ENCODE measurements at regions not wholly inside any gene's neighbourhood (a gene's known extent, or its start where the extent isn't known, plus 50 kb on each side); places are given as distances from the start of the nearest gene placed in this dataset.

- DNase-seq (ENCODE audit: low read depth in 1 of 2, low spot score in 1 of 2) = no peak
Measured at GRCh38 chr1:157292809-157293564, 154.8 kb upstream of the ETV3 start.

GRCh38 chr1:157292302-157292701 lies 154.1 kb upstream of the ETV3 start:
- DNase-seq (ENCODE audit: low read depth in 1 of 2, low spot score in 1 of 2) = no peak

- no peak for DNase-seq (ENCODE audit: low read depth in 1 of 2, low spot score in 1 of 2)
Measured at GRCh38 chr1:157291083-157291482, 152.9 kb upstream of the ETV3 start.

GRCh38 chr1:157289424-157290105 lies 151.4 kb upstream of the ETV3 start:
- DNase-seq (ENCODE audit: low read depth in 1 of 2, low spot score in 1 of 2) = no peak

GRCh38 chr1:157288996-157289395 lies 150.8 kb upstream of the ETV3 start:
- DNase-seq (ENCODE audit: low read depth in 1 of 2, low spot score in 1 of 2) = no peak

GRCh38 chr1:157288492-157288891 lies 150.3 kb upstream of the ETV3 start:
- no peak for DNase-seq (ENCODE audit: low read depth in 1 of 2, low spot score in 1 of 2)

- DNase-seq (ENCODE audit: low read depth in 1 of 2, low spot score in 1 of 2) = no peak
Measured at GRCh38 chr1:157288006-157288405, 149.8 kb upstream of the ETV3 start.

GRCh38 chr1:157287462-157287861 lies 149.3 kb upstream of the ETV3 start:
- no peak for DNase-seq (ENCODE audit: low read depth in 1 of 2, low spot score in 1 of 2)

- no peak for DNase-seq (ENCODE audit: low read depth in 1 of 2, low spot score in 1 of 2)
Measured at GRCh38 chr1:157286646-157287420, 148.6 kb upstream of the ETV3 start.

- DNase-seq (ENCODE audit: low read depth in 1 of 2, low spot score in 1 of 2) = no peak
Measured at GRCh38 chr1:157286096-157286495, 147.9 kb upstream of the ETV3 start.

- no peak for DNase-seq (ENCODE audit: low read depth in 1 of 2, low spot score in 1 of 2)
Measured at GRCh38 chr1:157284451-157284850, 146.3 kb upstream of the ETV3 start.

GRCh38 chr1:157279802-157280140 lies 141.6 kb upstream of the ETV3 start:
- DNase-seq (ENCODE audit: low read depth in 1 of 2, low spot score in 1 of 2) = no peak

- no peak for DNase-seq (ENCODE audit: low read depth in 1 of 2, low spot score in 1 of 2)
Measured at GRCh38 chr1:157279138-157279801, 141.1 kb upstream of the ETV3 start.

- DNase-seq (ENCODE audit: low read depth in 1 of 2, low spot score in 1 of 2) = no peak
Measured at GRCh38 chr1:157278383-157279137, 140.4 kb upstream of the ETV3 start.

- DNase-seq (ENCODE audit: low read depth in 1 of 2, low spot score in 1 of 2) = no peak
Measured at GRCh38 chr1:157277913-157278312, 139.7 kb upstream of the ETV3 start.

- no peak for DNase-seq (ENCODE audit: low read depth in 1 of 2, low spot score in 1 of 2)
Measured at GRCh38 chr1:157277281-157277680, 139.1 kb upstream of the ETV3 start.

GRCh38 chr1:157274698-157275534 lies 136.7 kb upstream of the ETV3 start:
- DNase-seq (ENCODE audit: low read depth in 1 of 2, low spot score in 1 of 2) = no peak

- no peak for DNase-seq (ENCODE audit: low read depth in 1 of 2, low spot score in 1 of 2)
Measured at GRCh38 chr1:157272729-157273524, 134.7 kb upstream of the ETV3 start.

- DNase-seq (ENCODE audit: low read depth in 1 of 2, low spot score in 1 of 2) = no peak
Measured at GRCh38 chr1:157272264-157272663, 134.1 kb upstream of the ETV3 start.
